GM12878 (cell line): ENCODE measurements at regions not wholly inside any gene's neighbourhood (a gene's known extent, or its start where the extent isn't known, plus 50 kb on each side); places are given as distances from the start of the nearest gene placed in this dataset.

Source experiments
- KDM1A ChIP-seq: fragments of 200-600 bp; sonication (generic); IDR thresholded peaks from 2 replicates; pipeline ENCODE4 v1.6.1; 2016; ENCODE audit warnings: borderline replicate concordance
- KLF5 ChIP-seq: fragments of 450-650 bp; IDR thresholded peaks from 2 replicates; pipeline ENCODE4 v1.6.1; 2014; ENCODE audit warnings: mild to moderate bottlenecking; ENCODE audit not compliant: partially characterized antibody
- NR2F1 ChIP-seq: fragments of 450-650 bp; conservative IDR thresholded peaks from 2 replicates; pipeline ENCODE4 v1.6.1; 2017; ENCODE audit warnings: mild to moderate bottlenecking
- NRF1 ChIP-seq: conservative IDR thresholded peaks from 2 replicates; pipeline ENCODE4 v1.6.1; 2011; ENCODE audit warnings: mild to moderate bottlenecking, low read depth, low read length, improper control_type of control experiment
- REST ChIP-seq: IDR thresholded peaks from 2 replicates; pipeline ENCODE4 v1.6.1; 2012; ENCODE audit warnings: mild to moderate bottlenecking, low read depth, low read length
- TF ChIP-seq, protein P1 (sequence below): IDR thresholded peaks from 2 replicates; pipeline ENCODE4 v1.6.1; 2011; ENCODE audit warnings: mild to moderate bottlenecking, low read depth, low read length, moderate library complexity; ENCODE audit not compliant: insufficient replicate concordance
- TF ChIP-seq, protein P2 (sequence below): fragments of 450-650 bp; formaldehyde crosslinking; IDR thresholded peaks from 2 replicates; pipeline ENCODE4 v1.4.0; 2020; ENCODE audit warnings: mild to moderate bottlenecking, moderate library complexity

- TF ChIP-seq REST (no peak), KLF5 (no peak), NR2F1 (no peak), KDM1A (no peak), NRF1 (no peak)
- TF ChIP-seq, protein P1, sequence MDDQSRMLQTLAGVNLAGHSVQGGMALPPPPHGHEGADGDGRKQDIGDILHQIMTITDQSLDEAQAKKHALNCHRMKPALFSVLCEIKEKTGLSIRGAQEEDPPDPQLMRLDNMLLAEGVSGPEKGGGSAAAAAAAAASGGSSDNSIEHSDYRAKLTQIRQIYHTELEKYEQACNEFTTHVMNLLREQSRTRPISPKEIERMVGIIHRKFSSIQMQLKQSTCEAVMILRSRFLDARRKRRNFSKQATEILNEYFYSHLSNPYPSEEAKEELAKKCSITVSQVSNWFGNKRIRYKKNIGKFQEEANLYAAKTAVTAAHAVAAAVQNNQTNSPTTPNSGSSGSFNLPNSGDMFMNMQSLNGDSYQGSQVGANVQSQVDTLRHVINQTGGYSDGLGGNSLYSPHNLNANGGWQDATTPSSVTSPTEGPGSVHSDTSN: no peak
- TF ChIP-seq, protein P2, sequence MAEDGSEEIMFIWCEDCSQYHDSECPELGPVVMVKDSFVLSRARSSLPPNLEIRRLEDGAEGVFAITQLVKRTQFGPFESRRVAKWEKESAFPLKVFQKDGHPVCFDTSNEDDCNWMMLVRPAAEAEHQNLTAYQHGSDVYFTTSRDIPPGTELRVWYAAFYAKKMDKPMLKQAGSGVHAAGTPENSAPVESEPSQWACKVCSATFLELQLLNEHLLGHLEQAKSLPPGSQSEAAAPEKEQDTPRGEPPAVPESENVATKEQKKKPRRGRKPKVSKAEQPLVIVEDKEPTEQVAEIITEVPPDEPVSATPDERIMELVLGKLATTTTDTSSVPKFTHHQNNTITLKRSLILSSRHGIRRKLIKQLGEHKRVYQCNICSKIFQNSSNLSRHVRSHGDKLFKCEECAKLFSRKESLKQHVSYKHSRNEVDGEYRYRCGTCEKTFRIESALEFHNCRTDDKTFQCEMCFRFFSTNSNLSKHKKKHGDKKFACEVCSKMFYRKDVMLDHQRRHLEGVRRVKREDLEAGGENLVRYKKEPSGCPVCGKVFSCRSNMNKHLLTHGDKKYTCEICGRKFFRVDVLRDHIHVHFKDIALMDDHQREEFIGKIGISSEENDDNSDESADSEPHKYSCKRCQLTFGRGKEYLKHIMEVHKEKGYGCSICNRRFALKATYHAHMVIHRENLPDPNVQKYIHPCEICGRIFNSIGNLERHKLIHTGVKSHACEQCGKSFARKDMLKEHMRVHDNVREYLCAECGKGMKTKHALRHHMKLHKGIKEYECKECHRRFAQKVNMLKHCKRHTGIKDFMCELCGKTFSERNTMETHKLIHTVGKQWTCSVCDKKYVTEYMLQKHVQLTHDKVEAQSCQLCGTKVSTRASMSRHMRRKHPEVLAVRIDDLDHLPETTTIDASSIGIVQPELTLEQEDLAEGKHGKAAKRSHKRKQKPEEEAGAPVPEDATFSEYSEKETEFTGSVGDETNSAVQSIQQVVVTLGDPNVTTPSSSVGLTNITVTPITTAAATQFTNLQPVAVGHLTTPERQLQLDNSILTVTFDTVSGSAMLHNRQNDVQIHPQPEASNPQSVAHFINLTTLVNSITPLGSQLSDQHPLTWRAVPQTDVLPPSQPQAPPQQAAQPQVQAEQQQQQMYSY (CRISPR knock-in tag): no peak
Observed at GRCh38 chr15:98286831-98287230, 326.3 kb downstream of the ARRDC4 start (continued).
